ENCODE measurements at regions not wholly inside any gene's neighbourhood (a gene's known extent, or its start where the extent isn't known, plus 50 kb on each side); places are given as distances from the start of the nearest gene placed in this dataset.

DNA sequence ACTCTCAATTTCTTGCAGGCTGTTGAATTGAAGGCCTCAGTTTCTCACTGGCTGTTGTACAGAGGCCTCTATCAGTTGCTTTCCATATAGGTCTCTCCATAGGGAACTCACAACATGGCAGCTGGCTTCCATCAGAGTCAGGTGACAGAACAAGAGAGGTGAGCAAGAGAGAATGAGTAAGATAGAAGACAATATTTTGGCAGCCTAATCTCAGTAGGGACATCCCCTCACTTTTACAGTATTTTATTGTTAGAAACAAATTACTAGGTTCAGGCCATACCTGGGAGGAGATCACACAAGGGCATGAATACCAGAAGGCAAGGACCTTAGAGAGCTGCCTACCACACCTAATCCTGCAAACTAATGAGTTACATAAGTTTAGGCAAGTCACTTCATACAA lies 162.8 kb downstream of the ATP6V1G3 start (continued):
- TF ChIP-seq ATF3 (IDR thresholded peaks at IDR 0.05; ENCODE audit: insufficient read depth, low read depth, low read length) (no peak), EZH2 (IDR thresholded peaks at IDR 0.05; ENCODE audit: low read depth, low read length, severe bottlenecking) (no peak), EP300 (IDR thresholded peaks at IDR 0.05; ENCODE audit: borderline replicate concordance in 1 of 2, low read depth in 2 of 2, low read length in 2 of 2) (no peak), RFX5 (IDR thresholded peaks at IDR 0.05; ENCODE audit: borderline replicate concordance, low read depth, low read length) (no peak)

Measured in H1 (cell line).